GM12878 (cell line): ENCODE measurements at regions not wholly inside any gene's neighbourhood (a gene's known extent, or its start where the extent isn't known, plus 50 kb on each side); places are given as distances from the start of the nearest gene placed in this dataset.

Experiments
- ATAC-seq: fragments of 200-7000 bp; cut with Tn5 transposase; 3 replicates; pipeline ENCODE4 v1.9.1; 2020; ENCODE audit warnings: mild to moderate bottlenecking, moderate library complexity
- BruUV-seq: library from RNA; stranded (reverse); fragments of 400-500 nt; replicated peaks from 2 replicates; lab custom pipeline; 2021; lab: Mats Ljungman, UMichigan
- CTCF ChIA-PET: fragments of 300-600 bp; sonication (Branson Sonifier 250); formaldehyde crosslinking; extraction: SDS; loops from one replicate; lab custom pipeline; 2021; ENCODE audit warnings: inconsistent platforms; lab: Yijun Ruan, JAX
- POLR2A ChIA-PET: fragments of 350-600 bp; formaldehyde crosslinking; extraction: SDS; loops from one replicate; lab custom pipeline; 2021; ENCODE audit warnings: inconsistent platforms; lab: Charles Lee
- RAD21 ChIA-PET: fragments of 300-600 bp; sonication (Branson Sonifier 250); formaldehyde crosslinking; loops from one replicate; lab custom pipeline; 2023; ENCODE audit warnings: antibody characterized with exemption; ENCODE audit not compliant: unreplicated experiment; lab: Charles Lee
- SMC1A ChIA-PET: fragments of 300-600 bp; sonication (Branson Sonifier 250); formaldehyde crosslinking; loops from one replicate; lab custom pipeline; 2023; ENCODE audit not compliant: unreplicated experiment, uncharacterized antibody; lab: Charles Lee
- DNase-seq: peaks from one replicate; pipeline ENCODE4 v3.0.0-alpha.2; 2011; ENCODE audit warnings: low read depth, low spot score
- FAIRE-seq: peaks from 3 replicates; lab custom pipeline; 2011; peaks lifted over from hg19 to GRCh38; lab: Jason Lieb, UNC
- H2AFZ ChIP-seq: 2 replicates; pipeline ENCODE4 v1.6.0; 2011; ENCODE audit warnings: low read depth, low read length, control low read depth; ENCODE audit not compliant: control insufficient read depth
- H3K27ac ChIP-seq: 2 replicates; pipeline ENCODE4 v1.5.1; 2011; ENCODE audit warnings: control low read depth; ENCODE audit not compliant: control insufficient read depth, insufficient read depth
- H3K27me3 ChIP-seq, 2 experiments: replicated peaks in 1 of 2; 2 replicates each; pipeline versions ENCODE4 v1.6.0 to v1.6.1; 2011; ENCODE audit warnings: low read length in 1 of 2; ENCODE audit not compliant: control insufficient read depth in 2 of 2, insufficient read depth in 2 of 2
- H3K36me3 ChIP-seq, 2 experiments: 2 replicates each; pipeline ENCODE4 v1.5.1; 2011; ENCODE audit warnings: low read length in 1 of 2; ENCODE audit not compliant: control insufficient read depth in 2 of 2, insufficient read depth in 2 of 2
- H3K4me1 ChIP-seq: 2 replicates; pipeline ENCODE4 v1.6.1; 2011; ENCODE audit warnings: mild to moderate bottlenecking, low read length, moderate library complexity, mixed read lengths; ENCODE audit not compliant: control insufficient read depth, insufficient read depth
- H3K4me2 ChIP-seq: 2 replicates; pipeline ENCODE4 v1.6.0; 2011; ENCODE audit warnings: control low read depth; ENCODE audit not compliant: control insufficient read depth, insufficient read depth
- H3K4me3 ChIP-seq: fragments of 200-600 bp; sonication (generic); 2 replicates; pipeline ENCODE4 v1.5.1; 2016
- H3K79me2 ChIP-seq: 2 replicates; pipeline ENCODE4 v1.6.0; 2011; ENCODE audit warnings: low read length; ENCODE audit not compliant: control insufficient read depth, insufficient read depth
- H3K9ac ChIP-seq: 2 replicates; pipeline ENCODE4 v1.8.0; 2011; ENCODE audit warnings: low read length, control low read depth, mixed read lengths; ENCODE audit not compliant: control insufficient read depth, insufficient read depth
- H3K9me3 ChIP-seq: replicated peaks from 3 replicates; pipeline ENCODE4 v1.5.1; 2011; ENCODE audit warnings: mild to moderate bottlenecking, low read length; ENCODE audit not compliant: control insufficient read depth, insufficient read depth
- H4K20me1 ChIP-seq: 2 replicates; pipeline ENCODE4 v1.6.0; 2011; ENCODE audit not compliant: control insufficient read depth, insufficient read depth
- HDAC2 ChIP-seq: fragments of 200-600 bp; sonication (generic); IDR thresholded peaks from 2 replicates; pipeline ENCODE4 v1.6.1; 2017
- JUND ChIP-seq: IDR thresholded peaks from 2 replicates; pipeline ENCODE4 v1.6.1; 2012; ENCODE audit warnings: low read depth, mild to moderate bottlenecking, low read length, improper control_type of control experiment, moderate library complexity
- RAD21 ChIP-seq: IDR thresholded peaks from 2 replicates; pipeline ENCODE4 v1.6.1; 2011; ENCODE audit warnings: mild to moderate bottlenecking, low read depth, low read length, moderate library complexity; ENCODE audit not compliant: insufficient read depth
- STAT3 ChIP-seq: IDR thresholded peaks from 2 replicates; pipeline ENCODE4 v1.6.1; 2011; ENCODE audit warnings: low read depth, low read length, improper control_type of control experiment
- TCF12 ChIP-seq: IDR thresholded peaks from 2 replicates; pipeline ENCODE4 v1.6.1; 2011; ENCODE audit warnings: low read depth, mild to moderate bottlenecking, low read length
- ZNF217 ChIP-seq: fragments of 450-650 bp; IDR thresholded peaks from 2 replicates; pipeline ENCODE4 v1.6.1; 2017; ENCODE audit warnings: antibody characterized with exemption, mild to moderate bottlenecking
- WGBS: methylation state at CpG from one replicate; pipeline ENCODE4 v1.1.6; 2016; ENCODE audit warnings: low lambda C conversion rate; ENCODE audit not compliant: insufficient replicate concordance, insufficient coverage; ENCODE audit errors: missing lambda C conversion rate; 5-methylcytosine and 5-hydroxymethylcytosine counted together
- in situ Hi-C: fragments of 300-500 bp; cut with MboI; formaldehyde crosslinking; loops from 9 replicates; pipeline ENCODE4 v1.14.3; 2018; ENCODE audit warnings: mixed read lengths
- intact Hi-C: fragments of 100-400 bp; cut with micrococcal nuclease; formaldehyde crosslinking; loops from one replicate; pipeline ENCODE4 v1.14.2; 2022; ENCODE audit not compliant: unreplicated experiment
- TF ChIP-seq, protein P1 (sequence below): fragments of 450-650 bp; conservative IDR thresholded peaks from 2 replicates; pipeline ENCODE4 v1.6.1; 2017; ENCODE audit warnings: mild to moderate bottlenecking, moderate library complexity
- TF ChIP-seq, protein P2 (sequence below): IDR thresholded peaks from 2 replicates; pipeline ENCODE4 v1.6.1; 2011; ENCODE audit warnings: mild to moderate bottlenecking, low read depth, low read length, moderate library complexity; ENCODE audit not compliant: insufficient replicate concordance
- TF ChIP-seq, protein P3 (sequence below): fragments of 450-650 bp; IDR thresholded peaks from 2 replicates; pipeline ENCODE4 v1.6.1; 2017; ENCODE audit warnings: mild to moderate bottlenecking, moderate library complexity

DNA sequence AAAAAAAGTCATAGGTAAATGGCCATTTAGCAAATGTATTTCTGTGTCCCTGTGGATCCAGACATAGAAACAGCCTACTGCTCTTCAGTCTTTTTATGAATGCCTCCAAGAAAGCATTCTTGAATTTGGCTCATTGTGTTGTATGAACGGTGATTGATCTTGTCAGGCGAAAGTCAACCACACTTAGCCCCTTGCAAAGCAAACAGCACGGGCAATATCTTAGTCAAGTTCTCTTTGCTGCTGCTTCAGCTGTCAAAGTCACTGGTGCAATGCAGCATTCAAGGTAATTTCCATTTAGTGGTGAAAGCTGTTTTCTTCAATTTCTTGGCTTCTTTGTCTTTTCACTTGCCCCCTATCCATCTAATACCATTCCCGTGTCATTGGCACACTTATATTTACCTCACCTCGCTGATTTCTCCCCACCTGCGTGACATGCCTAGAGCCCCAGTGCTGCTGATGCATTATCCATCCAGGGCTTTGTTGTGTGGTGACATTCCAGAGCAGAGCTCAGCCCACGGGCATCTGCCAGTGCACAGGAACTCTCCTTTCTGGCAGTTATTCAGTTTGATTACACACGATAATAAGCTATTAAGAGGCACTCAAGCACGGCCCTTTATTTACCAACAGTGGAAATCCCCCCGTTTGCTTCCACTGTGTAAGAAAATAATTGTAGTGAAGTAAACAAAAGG is 362.3 kb upstream of the NOVA1 start:
- BruUV-seq, result no TSS peak
- Histone ChIP-seq H3K4me3 (no peak overlapping the region), H3K9ac (no peak overlapping the region), H3K27ac (no peak overlapping the region), H3K4me2 (no peak overlapping the region), H3K9me3 (no peaks in the 10 kb centered on the region; the same call in 2 of the 3 replicates), H3K27me3 (no peaks in the 10 kb centered on the region), H4K20me1 (no peaks in the 10 kb centered on the region), H2AFZ (no peak overlapping the region), H3K36me3 (no peaks in the 10 kb centered on the region), H3K79me2 (no peaks in the 10 kb centered on the region)
- DNase-seq (no peak), FAIRE-seq (no peak), ATAC-seq (no peak)
- RAD21 ChIA-PET, result no interaction called here
- CTCF ChIA-PET, result no interaction called here
- 0% methylated on average over 10 of the region's 10 CpGs for WGBS
- intact Hi-C loops (no loop called here), in situ Hi-C loops (no loop called here)
- POLR2A ChIA-PET, result no interaction called here
- SMC1A ChIA-PET, result no interaction called here
- TF ChIP-seq ZNF217, result no peak
- TF ChIP-seq HDAC2, result no peak
- TF ChIP-seq, protein P1, sequence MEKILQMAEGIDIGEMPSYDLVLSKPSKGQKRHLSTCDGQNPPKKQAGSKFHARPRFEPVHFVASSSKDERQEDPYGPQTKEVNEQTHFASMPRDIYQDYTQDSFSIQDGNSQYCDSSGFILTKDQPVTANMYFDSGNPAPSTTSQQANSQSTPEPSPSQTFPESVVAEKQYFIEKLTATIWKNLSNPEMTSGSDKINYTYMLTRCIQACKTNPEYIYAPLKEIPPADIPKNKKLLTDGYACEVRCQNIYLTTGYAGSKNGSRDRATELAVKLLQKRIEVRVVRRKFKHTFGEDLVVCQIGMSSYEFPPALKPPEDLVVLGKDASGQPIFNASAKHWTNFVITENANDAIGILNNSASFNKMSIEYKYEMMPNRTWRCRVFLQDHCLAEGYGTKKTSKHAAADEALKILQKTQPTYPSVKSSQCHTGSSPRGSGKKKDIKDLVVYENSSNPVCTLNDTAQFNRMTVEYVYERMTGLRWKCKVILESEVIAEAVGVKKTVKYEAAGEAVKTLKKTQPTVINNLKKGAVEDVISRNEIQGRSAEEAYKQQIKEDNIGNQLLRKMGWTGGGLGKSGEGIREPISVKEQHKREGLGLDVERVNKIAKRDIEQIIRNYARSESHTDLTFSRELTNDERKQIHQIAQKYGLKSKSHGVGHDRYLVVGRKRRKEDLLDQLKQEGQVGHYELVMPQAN, result no peak
- no peak for TF ChIP-seq TCF12
- TF ChIP-seq RAD21, result no peak
- TF ChIP-seq, protein P2, sequence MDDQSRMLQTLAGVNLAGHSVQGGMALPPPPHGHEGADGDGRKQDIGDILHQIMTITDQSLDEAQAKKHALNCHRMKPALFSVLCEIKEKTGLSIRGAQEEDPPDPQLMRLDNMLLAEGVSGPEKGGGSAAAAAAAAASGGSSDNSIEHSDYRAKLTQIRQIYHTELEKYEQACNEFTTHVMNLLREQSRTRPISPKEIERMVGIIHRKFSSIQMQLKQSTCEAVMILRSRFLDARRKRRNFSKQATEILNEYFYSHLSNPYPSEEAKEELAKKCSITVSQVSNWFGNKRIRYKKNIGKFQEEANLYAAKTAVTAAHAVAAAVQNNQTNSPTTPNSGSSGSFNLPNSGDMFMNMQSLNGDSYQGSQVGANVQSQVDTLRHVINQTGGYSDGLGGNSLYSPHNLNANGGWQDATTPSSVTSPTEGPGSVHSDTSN, result no peak
- TF ChIP-seq, protein P3, sequence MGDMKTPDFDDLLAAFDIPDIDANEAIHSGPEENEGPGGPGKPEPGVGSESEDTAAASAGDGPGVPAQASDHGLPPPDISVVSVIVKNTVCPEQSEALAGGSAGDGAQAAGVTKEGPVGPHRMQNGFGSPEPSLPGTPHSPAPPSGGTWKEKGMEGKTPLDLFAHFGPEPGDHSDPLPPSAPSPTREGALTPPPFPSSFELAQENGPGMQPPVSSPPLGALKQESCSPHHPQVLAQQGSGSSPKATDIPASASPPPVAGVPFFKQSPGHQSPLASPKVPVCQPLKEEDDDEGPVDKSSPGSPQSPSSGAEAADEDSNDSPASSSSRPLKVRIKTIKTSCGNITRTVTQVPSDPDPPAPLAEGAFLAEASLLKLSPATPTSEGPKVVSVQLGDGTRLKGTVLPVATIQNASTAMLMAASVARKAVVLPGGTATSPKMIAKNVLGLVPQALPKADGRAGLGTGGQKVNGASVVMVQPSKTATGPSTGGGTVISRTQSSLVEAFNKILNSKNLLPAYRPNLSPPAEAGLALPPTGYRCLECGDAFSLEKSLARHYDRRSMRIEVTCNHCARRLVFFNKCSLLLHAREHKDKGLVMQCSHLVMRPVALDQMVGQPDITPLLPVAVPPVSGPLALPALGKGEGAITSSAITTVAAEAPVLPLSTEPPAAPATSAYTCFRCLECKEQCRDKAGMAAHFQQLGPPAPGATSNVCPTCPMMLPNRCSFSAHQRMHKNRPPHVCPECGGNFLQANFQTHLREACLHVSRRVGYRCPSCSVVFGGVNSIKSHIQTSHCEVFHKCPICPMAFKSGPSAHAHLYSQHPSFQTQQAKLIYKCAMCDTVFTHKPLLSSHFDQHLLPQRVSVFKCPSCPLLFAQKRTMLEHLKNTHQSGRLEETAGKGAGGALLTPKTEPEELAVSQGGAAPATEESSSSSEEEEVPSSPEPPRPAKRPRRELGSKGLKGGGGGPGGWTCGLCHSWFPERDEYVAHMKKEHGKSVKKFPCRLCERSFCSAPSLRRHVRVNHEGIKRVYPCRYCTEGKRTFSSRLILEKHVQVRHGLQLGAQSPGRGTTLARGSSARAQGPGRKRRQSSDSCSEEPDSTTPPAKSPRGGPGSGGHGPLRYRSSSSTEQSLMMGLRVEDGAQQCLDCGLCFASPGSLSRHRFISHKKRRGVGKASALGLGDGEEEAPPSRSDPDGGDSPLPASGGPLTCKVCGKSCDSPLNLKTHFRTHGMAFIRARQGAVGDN, result no peak
- TF ChIP-seq STAT3, result no peak
- TF ChIP-seq JUND, result no peak
- TF ChIP-seq, all 136 proteins: peak for 0
- H3K4me1 ChIP-seq, result no peaks in the 10 kb centered on the region
